Ishikawa (cell line): ENCODE measurements at regions not wholly inside any gene's neighbourhood (a gene's known extent, or its start where the extent isn't known, plus 50 kb on each side); places are given as distances from the start of the nearest gene placed in this dataset.

ENCODE experiments used
- CEBPB ChIP-seq: IDR thresholded peaks from 2 replicates; pipeline ENCODE4 v1.6.1; 2012
- CREB1 ChIP-seq: IDR thresholded peaks from 2 replicates; pipeline ENCODE4 v1.6.1; 2012; ENCODE audit warnings: low read depth
- EGR1 ChIP-seq: IDR thresholded peaks from 2 replicates; pipeline ENCODE4 v1.6.1; 2012
- EP300 ChIP-seq: IDR thresholded peaks from 2 replicates; pipeline ENCODE4 v1.6.1; 2012; ENCODE audit warnings: borderline replicate concordance
- FOXM1 ChIP-seq: IDR thresholded peaks from 2 replicates; pipeline ENCODE4 v1.6.1; 2012; ENCODE audit warnings: low read depth, borderline replicate concordance
- NFIC ChIP-seq: IDR thresholded peaks from 2 replicates; pipeline ENCODE4 v1.6.1; 2012
- RAD21 ChIP-seq: IDR thresholded peaks from 2 replicates; pipeline ENCODE4 v1.6.1; 2012; ENCODE audit warnings: low read depth
- TAF1 ChIP-seq: IDR thresholded peaks from 2 replicates; pipeline ENCODE4 v1.6.1; 2012; ENCODE audit warnings: low read depth, mild to moderate bottlenecking
- TCF12 ChIP-seq: IDR thresholded peaks from 2 replicates; pipeline ENCODE4 v1.6.1; 2012; ENCODE audit warnings: low read depth
- TEAD4 ChIP-seq: IDR thresholded peaks from 2 replicates; pipeline ENCODE4 v1.6.1; 2012
- YY1 ChIP-seq: IDR thresholded peaks from 2 replicates; pipeline ENCODE4 v1.6.1; 2012; ENCODE audit warnings: low read depth
- ZBTB7A ChIP-seq: IDR thresholded peaks from 2 replicates; pipeline ENCODE4 v1.6.1; 2012; ENCODE audit warnings: low read depth
- TF ChIP-seq, protein P1 (sequence below): IDR thresholded peaks from 2 replicates; pipeline ENCODE4 v1.6.1; 2012; ENCODE audit warnings: low read depth, mild to moderate bottlenecking
- TF ChIP-seq, protein P2 (sequence below): IDR thresholded peaks from 2 replicates; pipeline ENCODE4 v1.6.1; 2012
- TF ChIP-seq, protein P3 (sequence below): IDR thresholded peaks from 2 replicates; pipeline ENCODE4 v1.6.1; 2012

GRCh38 chr2:146844226-146844990 is 1000.4 kb upstream of the ACVR2A start:
- TF ChIP-seq YY1 (no peak), CEBPB (no peak), EGR1 (no peak), CREB1 (no peak), EP300 (no peak), ZBTB7A (no peak), TAF1 (no peak), NFIC (no peak), TEAD4 (no peak), RAD21 (no peak), FOXM1 (no peak), TCF12 (no peak)
- TF ChIP-seq, protein P1, sequence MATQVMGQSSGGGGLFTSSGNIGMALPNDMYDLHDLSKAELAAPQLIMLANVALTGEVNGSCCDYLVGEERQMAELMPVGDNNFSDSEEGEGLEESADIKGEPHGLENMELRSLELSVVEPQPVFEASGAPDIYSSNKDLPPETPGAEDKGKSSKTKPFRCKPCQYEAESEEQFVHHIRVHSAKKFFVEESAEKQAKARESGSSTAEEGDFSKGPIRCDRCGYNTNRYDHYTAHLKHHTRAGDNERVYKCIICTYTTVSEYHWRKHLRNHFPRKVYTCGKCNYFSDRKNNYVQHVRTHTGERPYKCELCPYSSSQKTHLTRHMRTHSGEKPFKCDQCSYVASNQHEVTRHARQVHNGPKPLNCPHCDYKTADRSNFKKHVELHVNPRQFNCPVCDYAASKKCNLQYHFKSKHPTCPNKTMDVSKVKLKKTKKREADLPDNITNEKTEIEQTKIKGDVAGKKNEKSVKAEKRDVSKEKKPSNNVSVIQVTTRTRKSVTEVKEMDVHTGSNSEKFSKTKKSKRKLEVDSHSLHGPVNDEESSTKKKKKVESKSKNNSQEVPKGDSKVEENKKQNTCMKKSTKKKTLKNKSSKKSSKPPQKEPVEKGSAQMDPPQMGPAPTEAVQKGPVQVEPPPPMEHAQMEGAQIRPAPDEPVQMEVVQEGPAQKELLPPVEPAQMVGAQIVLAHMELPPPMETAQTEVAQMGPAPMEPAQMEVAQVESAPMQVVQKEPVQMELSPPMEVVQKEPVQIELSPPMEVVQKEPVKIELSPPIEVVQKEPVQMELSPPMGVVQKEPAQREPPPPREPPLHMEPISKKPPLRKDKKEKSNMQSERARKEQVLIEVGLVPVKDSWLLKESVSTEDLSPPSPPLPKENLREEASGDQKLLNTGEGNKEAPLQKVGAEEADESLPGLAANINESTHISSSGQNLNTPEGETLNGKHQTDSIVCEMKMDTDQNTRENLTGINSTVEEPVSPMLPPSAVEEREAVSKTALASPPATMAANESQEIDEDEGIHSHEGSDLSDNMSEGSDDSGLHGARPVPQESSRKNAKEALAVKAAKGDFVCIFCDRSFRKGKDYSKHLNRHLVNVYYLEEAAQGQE = no peak
- TF ChIP-seq, protein P2, sequence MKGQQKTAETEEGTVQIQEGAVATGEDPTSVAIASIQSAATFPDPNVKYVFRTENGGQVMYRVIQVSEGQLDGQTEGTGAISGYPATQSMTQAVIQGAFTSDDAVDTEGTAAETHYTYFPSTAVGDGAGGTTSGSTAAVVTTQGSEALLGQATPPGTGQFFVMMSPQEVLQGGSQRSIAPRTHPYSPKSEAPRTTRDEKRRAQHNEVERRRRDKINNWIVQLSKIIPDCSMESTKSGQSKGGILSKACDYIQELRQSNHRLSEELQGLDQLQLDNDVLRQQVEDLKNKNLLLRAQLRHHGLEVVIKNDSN = no peak
- TF ChIP-seq, protein P3, sequence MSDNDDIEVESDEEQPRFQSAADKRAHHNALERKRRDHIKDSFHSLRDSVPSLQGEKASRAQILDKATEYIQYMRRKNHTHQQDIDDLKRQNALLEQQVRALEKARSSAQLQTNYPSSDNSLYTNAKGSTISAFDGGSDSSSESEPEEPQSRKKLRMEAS = no peak

DNA sequence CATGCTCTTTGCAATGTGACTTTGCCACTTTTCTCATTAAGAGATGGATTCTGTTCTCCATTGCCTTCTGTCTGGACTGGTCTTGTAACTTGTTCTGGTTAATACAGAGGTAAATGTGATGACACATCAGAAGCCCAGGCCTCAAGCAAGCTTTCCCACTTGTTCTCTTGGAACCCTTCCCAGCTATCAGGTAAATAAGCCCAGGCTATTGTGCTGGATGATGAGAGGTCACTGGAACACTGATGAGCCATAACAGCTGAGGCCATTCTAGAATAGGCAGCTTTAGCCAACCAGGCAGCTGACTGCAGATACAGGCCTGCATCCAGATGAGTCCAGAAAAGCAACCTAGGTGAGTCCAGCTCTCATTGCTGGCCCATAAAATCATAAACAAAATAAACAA is 1007.0 kb upstream of the ACVR2A start:
- TF ChIP-seq RAD21 (no peak), TEAD4 (no peak), CREB1 (no peak), NFIC (no peak), YY1 (no peak), FOXM1 (no peak), EP300 (no peak), TCF12 (no peak), EGR1 (no peak), CEBPB (no peak)
- TF ChIP-seq, protein P1 = no peak
- TF ChIP-seq, protein P3 = no peak

DNA sequence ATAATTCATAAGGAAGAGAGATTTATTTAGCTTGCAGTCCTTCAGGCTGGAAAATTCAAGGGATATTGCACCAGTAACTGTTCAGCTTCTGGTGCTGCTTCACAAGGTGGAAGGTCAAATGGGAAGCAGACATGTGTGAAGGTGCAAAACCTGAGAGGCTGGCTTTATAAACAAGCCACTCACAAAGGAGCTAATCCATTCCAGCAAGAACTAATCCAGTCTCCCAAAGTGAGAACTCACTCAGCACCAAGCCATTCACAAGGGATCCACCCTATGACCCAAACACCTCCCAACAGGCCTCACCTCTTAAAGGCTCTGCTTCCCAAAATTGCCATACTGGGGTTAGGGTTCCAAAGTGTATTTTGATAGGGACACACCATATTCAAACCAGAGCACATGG is 1018.4 kb upstream of the ACVR2A start:
- no peak for TF ChIP-seq FOXM1
- TF ChIP-seq, protein P1 = no peak
- TF ChIP-seq YY1 = no peak
- no peak for TF ChIP-seq TAF1
- no peak for TF ChIP-seq NFIC
- no peak for TF ChIP-seq TCF12
- TF ChIP-seq, protein P3 = no peak
- no peak for TF ChIP-seq CEBPB
- TF ChIP-seq TEAD4 = no peak
- TF ChIP-seq EGR1 = no peak
- no peak for TF ChIP-seq EP300
- TF ChIP-seq RAD21 = no peak
- TF ChIP-seq CREB1 = no peak

DNA sequence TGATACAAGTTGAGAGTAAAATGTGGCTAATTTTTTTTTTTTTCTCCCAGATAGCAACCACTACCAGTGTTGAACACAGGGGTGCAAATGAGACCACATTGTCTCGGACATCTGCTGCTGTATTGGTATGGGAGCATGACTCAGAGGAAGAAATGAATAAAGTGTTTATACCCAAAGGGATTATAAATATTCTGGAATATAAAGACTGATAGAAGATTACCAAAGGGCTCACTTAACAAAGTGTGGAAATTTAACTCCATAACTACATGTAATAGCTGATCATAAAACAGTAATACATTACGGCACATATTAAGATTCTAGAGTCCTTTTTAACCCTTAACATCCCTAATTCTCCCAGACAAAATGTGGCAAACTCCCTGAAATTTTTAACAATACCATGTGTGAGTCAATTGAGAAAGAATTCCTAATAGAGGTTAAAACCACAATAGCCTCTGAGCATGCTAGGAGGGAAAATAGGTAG is 1023.0 kb upstream of the ACVR2A start:
- TF ChIP-seq TEAD4 = no peak
- no peak for TF ChIP-seq ZBTB7A
- no peak for TF ChIP-seq TAF1
- no peak for TF ChIP-seq NFIC
- TF ChIP-seq, protein P2 = no peak
- no peak for TF ChIP-seq EGR1
- no peak for TF ChIP-seq EP300
- no peak for TF ChIP-seq YY1
- TF ChIP-seq, protein P1 = no peak
- TF ChIP-seq CREB1 = no peak
- TF ChIP-seq, protein P3 = no peak
- no peak for TF ChIP-seq FOXM1
- no peak for TF ChIP-seq TCF12
- TF ChIP-seq CEBPB = no peak
- no peak for TF ChIP-seq RAD21
